Endodermal cell (in vitro differentiated cells): ENCODE measurements at regions not wholly inside any gene's neighbourhood (a gene's known extent, or its start where the extent isn't known, plus 50 kb on each side); places are given as distances from the start of the nearest gene placed in this dataset.

Experiments
- DNase-seq: peaks from one replicate; pipeline ENCODE4 v3.0.0-alpha.2; 2017
- H3K27ac ChIP-seq: 2 replicates; pipeline ENCODE4 v1.5.1; 2013; ENCODE audit warnings: mild to moderate bottlenecking, low read depth, low read length, moderate library complexity
- H3K27me3 ChIP-seq: 2 replicates; pipeline ENCODE4 v1.6.1; 2013; ENCODE audit warnings: mild to moderate bottlenecking, low read length, moderate library complexity; ENCODE audit not compliant: insufficient read depth, control insufficient read depth, poor library complexity, severe bottlenecking
- H3K36me3 ChIP-seq: 2 replicates; pipeline ENCODE4 v1.7.0; 2013; ENCODE audit warnings: mild to moderate bottlenecking, low read length, moderate library complexity; ENCODE audit not compliant: control insufficient read depth, insufficient read depth
- H3K4me1 ChIP-seq: one replicate; pipeline ENCODE4 v1.7.0; 2013; ENCODE audit warnings: low read length; ENCODE audit not compliant: control insufficient read depth, insufficient read depth
- H3K4me3 ChIP-seq: 2 replicates; pipeline ENCODE4 v1.5.1; 2013; ENCODE audit warnings: mild to moderate bottlenecking, low read length, moderate library complexity
- H3K9ac ChIP-seq: 2 replicates; pipeline ENCODE4 v1.6.1; 2013; ENCODE audit warnings: mild to moderate bottlenecking, low read length, moderate library complexity; ENCODE audit not compliant: poor library complexity, severe bottlenecking; ENCODE audit errors: extremely low read depth
- H3K9me3 ChIP-seq: 2 replicates; pipeline ENCODE4 v1.6.1; 2013; ENCODE audit warnings: mild to moderate bottlenecking, low read length, moderate library complexity; ENCODE audit not compliant: control insufficient read depth
- H3K27ac Mint-ChIP-seq: 2 replicates; pipeline ENCODE4 v1.8.0; 2020; ENCODE audit warnings: mixed read lengths
- H3K27me3 Mint-ChIP-seq: 2 replicates; pipeline ENCODE4 v1.8.0; 2021; ENCODE audit warnings: mild to moderate bottlenecking, mixed read lengths; ENCODE audit not compliant: insufficient read depth
- H3K36me3 Mint-ChIP-seq: 2 replicates; pipeline ENCODE4 v1.8.0; 2020; ENCODE audit warnings: low read depth, mixed read lengths
- H3K4me1 Mint-ChIP-seq: 2 replicates; pipeline ENCODE4 v1.8.0; 2020; ENCODE audit warnings: mixed read lengths
- H3K4me3 Mint-ChIP-seq: 2 replicates; pipeline ENCODE4 v1.8.0; 2020; ENCODE audit warnings: mild to moderate bottlenecking, moderate library complexity, mixed read lengths
- H3K9me3 Mint-ChIP-seq: 2 replicates; pipeline ENCODE4 v1.8.0; 2020; ENCODE audit warnings: mild to moderate bottlenecking, mixed read lengths
- CTCF ChIP-seq: fragments of 200-600 bp; sonication (generic); conservative IDR thresholded peaks from 2 replicates; pipeline ENCODE4 v1.5.0; 2021; ENCODE audit warnings: antibody characterized with exemption, mild to moderate bottlenecking
- WGBS, 2 experiments: methylation state at CpG; one replicate each; pipeline versions ENCODE4 v1.1.5 to v1.1.7; 2013; ENCODE audit warnings: missing lambda C conversion rate in 2 of 2, mixed read lengths in 1 of 2; ENCODE audit not compliant: insufficient coverage in 1 of 2, insufficient read length in 1 of 2; 5-methylcytosine and 5-hydroxymethylcytosine counted together

GRCh38 chr1:238457610-238458009 lies 566.9 kb upstream of the ZP4 start:
- H3K27ac Mint-ChIP-seq = no peak overlapping the region

GRCh38 chr1:238451781-238452310 lies 561.1 kb upstream of the ZP4 start:
- H3K27ac ChIP-seq = no peak overlapping the region
- TF ChIP-seq CTCF = no peak
- Mint-ChIP-seq H3K27ac (no peak overlapping the region), H3K36me3 (no peaks in the 10 kb centered on the region), H3K27me3 (no peaks in the 10 kb centered on the region), H3K4me3 (no peak overlapping the region), H3K9me3 (no peaks in the 10 kb centered on the region), H3K4me1 (no peaks in the 10 kb centered on the region)
- no peaks in the 10 kb centered on the region for H3K9me3 ChIP-seq
- H3K36me3 ChIP-seq = no peaks in the 10 kb centered on the region
- 100% methylated on average over 1 of the region's 4 CpGs; no CpG with 5 or more reads in 1 of the 2 experiments for WGBS, 2 experiments
- DNase-seq = no peak
- no peaks in the 10 kb centered on the region for H3K27me3 ChIP-seq
- no peak overlapping the region for H3K9ac ChIP-seq
- no peak overlapping the region for H3K4me3 ChIP-seq
- H3K4me1 ChIP-seq = no peaks in the 10 kb centered on the region

More at GRCh38 chr1:238457610-238458009, 566.9 kb upstream of the ZP4 start:
- Histone ChIP-seq H3K36me3 (no peaks in the 10 kb centered on the region), H3K9me3 (no peaks in the 10 kb centered on the region), H3K9ac (no peak overlapping the region), H3K4me3 (no peak overlapping the region), H3K27me3 (no peaks in the 10 kb centered on the region), H3K4me1 (no peaks in the 10 kb centered on the region), H3K27ac (no peak overlapping the region)
- no peaks in the 10 kb centered on the region for H3K9me3 Mint-ChIP-seq
- H3K36me3 Mint-ChIP-seq = no peaks in the 10 kb centered on the region
- DNase-seq = no peak
- H3K27me3 Mint-ChIP-seq = no peaks in the 10 kb centered on the region
- H3K4me1 Mint-ChIP-seq = peaks cover 2% of the 10 kb centered on the region
- H3K4me3 Mint-ChIP-seq = no peak overlapping the region
- TF ChIP-seq CTCF = no peak

GRCh38 chr1:238450976-238451375 lies 560.3 kb upstream of the ZP4 start:
- no peaks in the 10 kb centered on the region for H3K9me3 Mint-ChIP-seq
- H3K27ac ChIP-seq = no peak overlapping the region
- no peak overlapping the region for H3K4me3 ChIP-seq
- H3K36me3 ChIP-seq = no peaks in the 10 kb centered on the region
- H3K9ac ChIP-seq = no peak overlapping the region
- no peaks in the 10 kb centered on the region for H3K36me3 Mint-ChIP-seq
- H3K27ac Mint-ChIP-seq = no peak overlapping the region
- H3K4me1 Mint-ChIP-seq = no peaks in the 10 kb centered on the region
- no peaks in the 10 kb centered on the region for H3K9me3 ChIP-seq
- H3K27me3 Mint-ChIP-seq = no peaks in the 10 kb centered on the region
- H3K27me3 ChIP-seq = no peaks in the 10 kb centered on the region
- DNase-seq = no peak
- H3K4me3 Mint-ChIP-seq = no peak overlapping the region
- no peak for TF ChIP-seq CTCF
- H3K4me1 ChIP-seq = no peaks in the 10 kb centered on the region
